GM12878 (cell line): ENCODE measurements at regions not wholly inside any gene's neighbourhood (a gene's known extent, or its start where the extent isn't known, plus 50 kb on each side); places are given as distances from the start of the nearest gene placed in this dataset.

Source experiments
- ATAC-seq: fragments of 200-7000 bp; cut with Tn5 transposase; 3 replicates; pipeline ENCODE4 v1.9.1; 2020; ENCODE audit warnings: mild to moderate bottlenecking, moderate library complexity
- BruUV-seq: library from RNA; stranded (reverse); fragments of 400-500 nt; replicated peaks from 2 replicates; lab custom pipeline; 2021; lab: Mats Ljungman, UMichigan
- CTCF ChIA-PET: fragments of 300-600 bp; sonication (Branson Sonifier 250); formaldehyde crosslinking; extraction: SDS; loops from one replicate; lab custom pipeline; 2021; ENCODE audit warnings: inconsistent platforms; lab: Yijun Ruan, JAX
- POLR2A ChIA-PET: fragments of 350-600 bp; formaldehyde crosslinking; extraction: SDS; loops from one replicate; lab custom pipeline; 2021; ENCODE audit warnings: inconsistent platforms; lab: Charles Lee
- RAD21 ChIA-PET: fragments of 300-600 bp; sonication (Branson Sonifier 250); formaldehyde crosslinking; loops from one replicate; lab custom pipeline; 2023; ENCODE audit warnings: antibody characterized with exemption; ENCODE audit not compliant: unreplicated experiment; lab: Charles Lee
- SMC1A ChIA-PET: fragments of 300-600 bp; sonication (Branson Sonifier 250); formaldehyde crosslinking; loops from one replicate; lab custom pipeline; 2023; ENCODE audit not compliant: unreplicated experiment, uncharacterized antibody; lab: Charles Lee
- DNase-seq: peaks from one replicate; pipeline ENCODE4 v3.0.0-alpha.2; 2011; ENCODE audit warnings: low read depth, low spot score
- FAIRE-seq: peaks from 3 replicates; lab custom pipeline; 2011; peaks lifted over from hg19 to GRCh38; lab: Jason Lieb, UNC
- H2AFZ ChIP-seq: 2 replicates; pipeline ENCODE4 v1.6.0; 2011; ENCODE audit warnings: low read depth, low read length, control low read depth; ENCODE audit not compliant: control insufficient read depth
- H3K27ac ChIP-seq: 2 replicates; pipeline ENCODE4 v1.5.1; 2011; ENCODE audit warnings: control low read depth; ENCODE audit not compliant: control insufficient read depth, insufficient read depth
- H3K27me3 ChIP-seq, 2 experiments: replicated peaks in 1 of 2; 2 replicates each; pipeline versions ENCODE4 v1.6.0 to v1.6.1; 2011; ENCODE audit warnings: low read length in 1 of 2; ENCODE audit not compliant: control insufficient read depth in 2 of 2, insufficient read depth in 2 of 2
- H3K36me3 ChIP-seq, 2 experiments: 2 replicates each; pipeline ENCODE4 v1.5.1; 2011; ENCODE audit warnings: low read length in 1 of 2; ENCODE audit not compliant: control insufficient read depth in 2 of 2, insufficient read depth in 2 of 2
- H3K4me1 ChIP-seq: 2 replicates; pipeline ENCODE4 v1.6.1; 2011; ENCODE audit warnings: mild to moderate bottlenecking, low read length, moderate library complexity, mixed read lengths; ENCODE audit not compliant: control insufficient read depth, insufficient read depth
- H3K4me2 ChIP-seq: 2 replicates; pipeline ENCODE4 v1.6.0; 2011; ENCODE audit warnings: control low read depth; ENCODE audit not compliant: control insufficient read depth, insufficient read depth
- H3K4me3 ChIP-seq: fragments of 200-600 bp; sonication (generic); 2 replicates; pipeline ENCODE4 v1.5.1; 2016
- H3K79me2 ChIP-seq: 2 replicates; pipeline ENCODE4 v1.6.0; 2011; ENCODE audit warnings: low read length; ENCODE audit not compliant: control insufficient read depth, insufficient read depth
- H3K9ac ChIP-seq: 2 replicates; pipeline ENCODE4 v1.8.0; 2011; ENCODE audit warnings: low read length, control low read depth, mixed read lengths; ENCODE audit not compliant: control insufficient read depth, insufficient read depth
- H3K9me3 ChIP-seq: replicated peaks from 3 replicates; pipeline ENCODE4 v1.5.1; 2011; ENCODE audit warnings: mild to moderate bottlenecking, low read length; ENCODE audit not compliant: control insufficient read depth, insufficient read depth
- H4K20me1 ChIP-seq: 2 replicates; pipeline ENCODE4 v1.6.0; 2011; ENCODE audit not compliant: control insufficient read depth, insufficient read depth
- BCL3 ChIP-seq: IDR thresholded peaks from 2 replicates; pipeline ENCODE4 v1.6.1; 2011; ENCODE audit warnings: borderline replicate concordance, low read depth, mild to moderate bottlenecking, moderate library complexity, low read length; ENCODE audit not compliant: insufficient read depth, poor library complexity, severe bottlenecking
- BHLHE40 ChIP-seq, 2 experiments: fragments of 450-650 bp in 1 of 2; IDR thresholded peaks; 2 replicates each; pipeline ENCODE4 v1.6.1; 2011 to 2017; ENCODE audit warnings: low read depth in 2 of 2, borderline replicate concordance in 1 of 2, improper control_type of control experiment in 1 of 2, low read length in 1 of 2, mild to moderate bottlenecking in 1 of 2
- BMI1 ChIP-seq: fragments of 450-650 bp; IDR thresholded peaks from 2 replicates; pipeline ENCODE4 v1.6.1; 2016; ENCODE audit warnings: mild to moderate bottlenecking, moderate library complexity, borderline replicate concordance
- CBX5 ChIP-seq: sonication (generic); IDR thresholded peaks from 2 replicates; pipeline ENCODE4 v1.6.1; 2016; ENCODE audit warnings: low read depth, moderate library complexity, mild to moderate bottlenecking, inconsistent platforms
- CHD1 ChIP-seq: IDR thresholded peaks from 2 replicates; pipeline ENCODE4 v1.6.1; 2012; ENCODE audit warnings: low read depth, low read length, improper control_type of control experiment
- EP300 ChIP-seq, 2 experiments: fragments of 150-350 bp in 1 of 2; IDR thresholded peaks; 2 replicates each; pipeline ENCODE4 v1.6.1; 2011 to 2012; ENCODE audit warnings: low read depth in 2 of 2, low read length in 2 of 2, borderline replicate concordance in 1 of 2, improper control_type of control experiment in 1 of 2, inconsistent platforms in 1 of 2; ENCODE audit not compliant: control insufficient read depth in 1 of 2
- EZH2 ChIP-seq: IDR thresholded peaks from 2 replicates; pipeline ENCODE4 v1.6.1; 2012; ENCODE audit warnings: low read depth, mild to moderate bottlenecking, control low read depth, inconsistent platforms, low read length, borderline replicate concordance; ENCODE audit not compliant: control insufficient read depth
- FOXK2 ChIP-seq: fragments of 450-650 bp; IDR thresholded peaks from 2 replicates; pipeline ENCODE4 v1.6.1; 2017; ENCODE audit warnings: mild to moderate bottlenecking, moderate library complexity
- KAT2A ChIP-seq: conservative IDR thresholded peaks from 2 replicates; pipeline ENCODE4 v1.6.1; 2011; ENCODE audit warnings: low read depth, low read length; ENCODE audit not compliant: control insufficient read depth
- MYB ChIP-seq: fragments of 150-350 bp; IDR thresholded peaks from 2 replicates; pipeline ENCODE4 v1.6.1; 2014; ENCODE audit warnings: mild to moderate bottlenecking, low read depth, low read length, borderline replicate concordance
- NFYA ChIP-seq: IDR thresholded peaks from 2 replicates; pipeline ENCODE4 v1.6.1; 2011; ENCODE audit warnings: low read depth, mild to moderate bottlenecking, low read length, improper control_type of control experiment, borderline replicate concordance
- POU2F2 ChIP-seq: IDR thresholded peaks from 3 replicates; pipeline ENCODE4 v1.6.1; 2011; ENCODE audit warnings: low read depth, mild to moderate bottlenecking, low read length, borderline replicate concordance
- RAD21 ChIP-seq: IDR thresholded peaks from 2 replicates; pipeline ENCODE4 v1.6.1; 2011; ENCODE audit warnings: mild to moderate bottlenecking, low read depth, low read length, moderate library complexity; ENCODE audit not compliant: insufficient read depth
- TBL1XR1 ChIP-seq: IDR thresholded peaks from 2 replicates; pipeline ENCODE4 v1.6.1; 2012; ENCODE audit warnings: low read depth, low read length, improper control_type of control experiment
- USF2 ChIP-seq: IDR thresholded peaks from 2 replicates; pipeline ENCODE4 v1.6.1; 2011; ENCODE audit warnings: low read depth, low read length, improper control_type of control experiment, borderline replicate concordance
- ZBED1 ChIP-seq: IDR thresholded peaks from 2 replicates; pipeline ENCODE4 v1.6.1; 2016; ENCODE audit warnings: borderline replicate concordance
- ZNF207 ChIP-seq: fragments of 450-650 bp; IDR thresholded peaks from 2 replicates; pipeline ENCODE4 v1.6.1; 2014; ENCODE audit warnings: antibody characterized with exemption, mild to moderate bottlenecking, borderline replicate concordance
- WGBS: methylation state at CpG from one replicate; pipeline ENCODE4 v1.1.6; 2016; ENCODE audit warnings: low lambda C conversion rate; ENCODE audit not compliant: insufficient replicate concordance, insufficient coverage; ENCODE audit errors: missing lambda C conversion rate; 5-methylcytosine and 5-hydroxymethylcytosine counted together
- in situ Hi-C: fragments of 300-500 bp; cut with MboI; formaldehyde crosslinking; loops from 9 replicates; pipeline ENCODE4 v1.14.3; 2018; ENCODE audit warnings: mixed read lengths
- intact Hi-C: fragments of 100-400 bp; cut with micrococcal nuclease; formaldehyde crosslinking; loops from one replicate; pipeline ENCODE4 v1.14.2; 2022; ENCODE audit not compliant: unreplicated experiment

GRCh38 chr4:156336511-156336910, 382.8 kb upstream of the CTSO start:
- whole genome bisulfite sequencing = 0% methylated on average over 1 of the region's 1 CpG
- no peaks in the 10 kb centered on the region for H3K27me3 ChIP-seq
- H3K27ac ChIP-seq = no peak overlapping the region
- H2AFZ ChIP-seq = no peak overlapping the region
- intact Hi-C loops (no loop called here), in situ Hi-C loops (no loop called here)
- ChIA-PET RAD21 (no interaction called here), POLR2A (no interaction called here), CTCF (interaction anchor here (1.1 kb wide), 1 partner anchor 167 kb away, joined by 3 read pairs; no protein-coding TSS in a partner anchor), SMC1A (interaction anchor here (1.0 to 1.3 kb wide), 2 partner anchors 24 to 37 kb away, joined by 3 read pairs; no protein-coding TSS in a partner anchor)
- no peaks in the 10 kb centered on the region for H3K36me3 ChIP-seq
- ATAC-seq (no peak), FAIRE-seq (no peak), DNase-seq (no peak)
- no peak overlapping the region for H3K9ac ChIP-seq
- TF ChIP-seq ZBED1 (no peak), BMI1 (no peak), CBX5 (no peak), NFYA (no peak), BCL3 (no peak), CHD1 (no peak), USF2 (no peak), POU2F2 (no peak), EZH2 (no peak), MYB (no peak), RAD21 (no peak), KAT2A (no peak), BHLHE40 (IDR thresholded peaks at IDR 0.05; ENCODE audit: borderline replicate concordance in 1 of 2, low read depth in 2 of 2, low read length in 1 of 2) (no peak), EP300 (IDR thresholded peaks at IDR 0.05; ENCODE audit: borderline replicate concordance in 1 of 2, control insufficient read depth in 1 of 2, low read depth in 2 of 2, low read length in 2 of 2) (no peak), FOXK2 (no peak), TBL1XR1 (no peak), ZNF207 (no peak)
- no peaks in the 10 kb centered on the region for H3K4me1 ChIP-seq
- no peak overlapping the region for H3K4me3 ChIP-seq
- H4K20me1 ChIP-seq = no peaks in the 10 kb centered on the region
- no peak overlapping the region for H3K4me2 ChIP-seq
- H3K9me3 ChIP-seq = no peaks in the 10 kb centered on the region
- no peaks in the 10 kb centered on the region for H3K79me2 ChIP-seq
- no TSS peak for BruUV-seq
